ENCODE measurements at regions not wholly inside any gene's neighbourhood (a gene's known extent, or its start where the extent isn't known, plus 50 kb on each side); places are given as distances from the start of the nearest gene placed in this dataset.
"Not testable (repeated sequence)": the region's sequence is repeated elsewhere in the genome, so short reads cannot be mapped to it uniquely, and the experiment has no call there.

- not testable (repeated sequence) for DNase-seq
Measured at GRCh38 chr13:90664200-90664599, 683.3 kb upstream of the MIR17HG start.

GRCh38 chr13:90673746-90674145 is 673.7 kb upstream of the MIR17HG start:
- DNase-seq: peak; percentile 70

GRCh38 chr13:90675129-90675528 is 672.4 kb upstream of the MIR17HG start:
- no peak for DNase-seq

GRCh38 chr13:90680826-90681225 is 666.7 kb upstream of the MIR17HG start:
- no peak for DNase-seq

- DNase-seq: no peak
Measured at GRCh38 chr13:90683711-90684131, 663.8 kb upstream of the MIR17HG start.

GRCh38 chr13:90686442-90686841 is 661.0 kb upstream of the MIR17HG start:
- DNase-seq: no peak

GRCh38 chr13:90689111-90689510 is 658.4 kb upstream of the MIR17HG start:
- DNase-seq: no peak

GRCh38 chr13:90690458-90691080 is 656.9 kb upstream of the MIR17HG start:
- DNase-seq: no peak

GRCh38 chr13:90696254-90696653 is 651.2 kb upstream of the MIR17HG start:
- no peak for DNase-seq

- DNase-seq: no peak
Measured at GRCh38 chr13:90696656-90697055, 650.8 kb upstream of the MIR17HG start.

GRCh38 chr13:90700340-90700739 is 647.1 kb upstream of the MIR17HG start:
- no peak for DNase-seq

- DNase-seq: no peak
Measured at GRCh38 chr13:90701264-90701663, 646.2 kb upstream of the MIR17HG start.

- DNase-seq: no peak
Measured at GRCh38 chr13:90702050-90702449, 645.4 kb upstream of the MIR17HG start.

- peak; percentile 15 for DNase-seq
Measured at GRCh38 chr13:90706631-90707030, 640.9 kb upstream of the MIR17HG start.

- no peak for DNase-seq
Measured at GRCh38 chr13:90708128-90708527, 639.4 kb upstream of the MIR17HG start.

- DNase-seq: peak; percentile 91
Measured at GRCh38 chr13:90709319-90709718, 638.2 kb upstream of the MIR17HG start.

- no peak for DNase-seq
Measured at GRCh38 chr13:90710164-90710759, 637.2 kb upstream of the MIR17HG start.

- no peak for DNase-seq
Measured at GRCh38 chr13:90713441-90714133, 633.9 kb upstream of the MIR17HG start.

GRCh38 chr13:90715485-90715884 is 632.0 kb upstream of the MIR17HG start:
- DNase-seq: no peak

- no peak for DNase-seq
Measured at GRCh38 chr13:90717451-90717936, 630.0 kb upstream of the MIR17HG start.

- no peak for DNase-seq
Measured at GRCh38 chr13:90719461-90719860, 628.0 kb upstream of the MIR17HG start.

- no peak for DNase-seq
Measured at GRCh38 chr13:90721937-90722336, 625.5 kb upstream of the MIR17HG start.

GRCh38 chr13:90723381-90723780 is 624.1 kb upstream of the MIR17HG start:
- no peak for DNase-seq

- no peak for DNase-seq
Measured at GRCh38 chr13:90726375-90726774, 621.1 kb upstream of the MIR17HG start.
